NT2/D1 (cell line): ENCODE measurements at regions not wholly inside any gene's neighbourhood (a gene's known extent, or its start where the extent isn't known, plus 50 kb on each side); places are given as distances from the start of the nearest gene placed in this dataset.

Experiments used
- DNase-seq: peaks from one replicate; pipeline ENCODE4 v3.0.0-alpha.2; 2011; ENCODE audit warnings: low read depth, low spot score
- H3K27me3 ChIP-seq: 2 replicates; pipeline ENCODE4 v1.6.0; 2011; ENCODE audit warnings: mild to moderate bottlenecking; ENCODE audit not compliant: insufficient read length, insufficient read depth
- H3K36me3 ChIP-seq: 2 replicates; pipeline ENCODE4 v1.6.1; 2011; ENCODE audit warnings: mild to moderate bottlenecking, low read length, mixed read lengths; ENCODE audit not compliant: insufficient read depth, insufficient read length
- H3K4me1 ChIP-seq: 2 replicates; pipeline ENCODE4 v1.5.1; 2011; ENCODE audit not compliant: insufficient read depth, insufficient read length
- H3K4me3 ChIP-seq: 2 replicates; pipeline ENCODE4 v1.5.1; 2011; ENCODE audit warnings: low read depth; ENCODE audit not compliant: insufficient read length
- H3K9ac ChIP-seq: 2 replicates; pipeline ENCODE4 v1.6.0; 2011; ENCODE audit warnings: low read depth; ENCODE audit not compliant: insufficient read length
- H3K9me3 ChIP-seq: 2 replicates; pipeline ENCODE4 v1.5.1; 2011; ENCODE audit warnings: mild to moderate bottlenecking, low read length; ENCODE audit not compliant: insufficient read depth
- SUZ12 ChIP-seq: IDR thresholded peaks from 2 replicates; pipeline ENCODE4 v1.6.1; 2011; ENCODE audit not compliant: insufficient read length, insufficient read depth; ENCODE audit errors: extremely low read depth
- YY1 ChIP-seq: IDR thresholded peaks from 2 replicates; pipeline ENCODE4 v1.6.1; 2011; ENCODE audit not compliant: insufficient read length, insufficient read depth
- ZNF274 ChIP-seq: IDR thresholded peaks from 2 replicates; pipeline ENCODE4 v1.6.1; 2011; ENCODE audit warnings: mild to moderate bottlenecking, low read depth, low read length

DNA sequence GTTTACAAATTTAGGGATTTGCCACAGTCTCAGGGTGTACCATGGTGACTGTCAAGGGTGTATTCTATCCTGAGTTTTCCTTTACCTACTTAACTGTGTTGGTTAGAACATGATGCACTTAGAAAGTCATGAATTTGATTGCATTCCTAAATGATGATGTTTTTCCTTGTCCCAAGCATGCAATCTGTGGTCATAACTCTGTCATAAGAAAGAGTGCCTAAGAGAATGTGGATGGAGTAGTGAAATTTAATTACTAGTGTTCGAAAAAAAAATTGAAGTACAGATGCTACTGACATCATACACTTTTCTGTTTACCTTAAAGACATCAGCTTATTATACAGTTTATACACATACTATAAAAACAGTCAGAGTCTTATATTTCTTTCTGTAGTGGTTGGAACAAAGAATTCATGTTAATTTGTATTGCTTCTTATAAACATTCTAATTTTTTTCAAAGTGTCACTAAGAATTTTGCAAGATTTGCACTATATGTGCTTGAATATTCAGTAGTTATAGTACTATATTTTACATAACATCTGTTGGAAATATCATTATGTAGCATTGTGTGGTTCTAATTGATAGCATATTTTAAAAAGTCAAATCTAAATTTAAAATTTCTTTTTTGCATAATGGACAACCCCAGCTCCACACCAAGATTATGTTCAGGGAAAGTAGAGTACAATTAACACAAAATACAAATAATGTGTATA, 231.3 kb upstream of the KCNMB2 start:
- H3K9ac ChIP-seq: no peak overlapping the region
- no peak overlapping the region for H3K4me3 ChIP-seq
- no peak for DNase-seq
- no peaks in the 10 kb centered on the region for H3K9me3 ChIP-seq
- no peaks in the 10 kb centered on the region for H3K27me3 ChIP-seq
- H3K4me1 ChIP-seq: no peaks in the 10 kb centered on the region
- TF ChIP-seq YY1 (no peak), ZNF274 (no peak), SUZ12 (no peak)
- no peaks in the 10 kb centered on the region for H3K36me3 ChIP-seq

DNA sequence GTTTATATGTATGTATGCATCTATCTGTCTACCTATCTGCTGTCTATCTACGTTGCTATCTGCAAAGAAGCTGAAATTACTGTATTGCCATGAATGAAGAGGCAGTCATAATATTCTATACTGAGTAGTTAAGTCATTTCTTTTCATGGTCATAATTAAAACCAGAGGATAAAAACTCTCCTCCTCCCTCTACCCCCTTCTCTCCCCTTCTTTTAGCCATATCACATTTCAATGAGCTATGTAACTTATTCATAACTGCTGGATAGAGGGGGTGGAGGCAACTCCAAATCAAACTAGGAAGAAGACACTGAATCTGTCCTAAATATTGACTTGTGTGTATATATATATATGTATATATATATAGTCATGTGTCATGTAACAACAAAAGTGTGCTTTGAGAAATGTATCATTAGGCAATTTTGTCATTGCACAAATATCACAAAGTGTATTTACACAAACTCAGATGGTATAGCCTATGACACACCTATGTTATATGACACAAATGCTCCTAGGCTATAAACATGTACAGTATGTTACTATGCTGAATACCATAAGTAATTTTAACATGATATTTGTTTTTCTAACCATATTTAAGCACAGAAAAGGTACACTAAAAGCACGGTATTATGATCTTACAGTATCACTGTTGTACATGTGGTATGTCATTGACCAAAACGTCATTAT, 229.7 kb upstream of the KCNMB2 start:
- H3K4me1 ChIP-seq: no peaks in the 10 kb centered on the region
- no peaks in the 10 kb centered on the region for H3K36me3 ChIP-seq
- H3K27me3 ChIP-seq: no peaks in the 10 kb centered on the region
- DNase-seq: no peak
- no peak for TF ChIP-seq ZNF274
- TF ChIP-seq SUZ12: no peak
- no peak overlapping the region for H3K4me3 ChIP-seq
- no peaks in the 10 kb centered on the region for H3K9me3 ChIP-seq
- H3K9ac ChIP-seq: no peak overlapping the region

GRCh38 chr3:178308771-178309170, 227.5 kb upstream of the KCNMB2 start:
- no peak overlapping the region for H3K4me3 ChIP-seq
- TF ChIP-seq ZNF274 (no peak), SUZ12 (no peak), YY1 (no peak)
- H3K4me1 ChIP-seq: no peaks in the 10 kb centered on the region
- DNase-seq: no peak
- H3K27me3 ChIP-seq: no peaks in the 10 kb centered on the region
- no peaks in the 10 kb centered on the region for H3K9me3 ChIP-seq
- no peak overlapping the region for H3K9ac ChIP-seq
- no peaks in the 10 kb centered on the region for H3K36me3 ChIP-seq

DNA sequence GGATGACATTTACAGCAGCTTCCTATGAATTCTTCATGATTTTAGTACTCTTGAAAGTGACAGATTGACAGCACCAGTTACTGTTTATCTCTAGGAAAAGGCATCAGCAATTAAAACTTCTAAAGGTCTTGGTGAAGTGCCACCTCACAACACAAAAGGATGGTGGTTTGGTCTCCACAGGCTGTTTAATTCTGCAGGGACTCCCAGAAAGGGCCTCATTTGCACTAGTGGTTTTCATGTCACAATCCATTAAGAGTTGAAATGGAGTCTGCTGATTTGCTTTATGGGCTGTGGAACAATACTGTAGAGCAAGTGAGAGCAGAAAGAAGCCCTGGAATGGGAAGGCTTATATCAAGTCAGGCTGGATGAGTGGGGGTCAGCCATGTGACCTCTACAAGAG, 225.3 kb upstream of the KCNMB2 start:
- no peak for DNase-seq
- Histone ChIP-seq H3K9ac (no peak overlapping the region), H3K9me3 (no peaks in the 10 kb centered on the region), H3K36me3 (no peaks in the 10 kb centered on the region), H3K4me1 (no peaks in the 10 kb centered on the region), H3K27me3 (no peaks in the 10 kb centered on the region), H3K4me3 (no peak overlapping the region)
- TF ChIP-seq ZNF274 (no peak), SUZ12 (no peak), YY1 (no peak)

- no peaks in the 10 kb centered on the region for H3K27me3 ChIP-seq
- no peak for TF ChIP-seq ZNF274
- TF ChIP-seq YY1: no peak
- TF ChIP-seq SUZ12: no peak
- no peak for DNase-seq
- no peaks in the 10 kb centered on the region for H3K36me3 ChIP-seq
- no peaks in the 10 kb centered on the region for H3K9me3 ChIP-seq
- H3K4me1 ChIP-seq: no peaks in the 10 kb centered on the region
- no peak overlapping the region for H3K4me3 ChIP-seq
- H3K9ac ChIP-seq: no peak overlapping the region
These were observed 222.5 kb upstream of the KCNMB2 start for GRCh38 chr3:178313716-178314115.

GRCh38 chr3:178318340-178318739, 217.9 kb upstream of the KCNMB2 start:
- Histone ChIP-seq H3K27me3 (no peaks in the 10 kb centered on the region), H3K4me3 (no peak overlapping the region), H3K9me3 (no peaks in the 10 kb centered on the region), H3K9ac (no peak overlapping the region), H3K4me1 (no peaks in the 10 kb centered on the region), H3K36me3 (no peaks in the 10 kb centered on the region)
- no peak for DNase-seq
- no peak for TF ChIP-seq ZNF274
- TF ChIP-seq SUZ12: no peak
- no peak for TF ChIP-seq YY1

DNA sequence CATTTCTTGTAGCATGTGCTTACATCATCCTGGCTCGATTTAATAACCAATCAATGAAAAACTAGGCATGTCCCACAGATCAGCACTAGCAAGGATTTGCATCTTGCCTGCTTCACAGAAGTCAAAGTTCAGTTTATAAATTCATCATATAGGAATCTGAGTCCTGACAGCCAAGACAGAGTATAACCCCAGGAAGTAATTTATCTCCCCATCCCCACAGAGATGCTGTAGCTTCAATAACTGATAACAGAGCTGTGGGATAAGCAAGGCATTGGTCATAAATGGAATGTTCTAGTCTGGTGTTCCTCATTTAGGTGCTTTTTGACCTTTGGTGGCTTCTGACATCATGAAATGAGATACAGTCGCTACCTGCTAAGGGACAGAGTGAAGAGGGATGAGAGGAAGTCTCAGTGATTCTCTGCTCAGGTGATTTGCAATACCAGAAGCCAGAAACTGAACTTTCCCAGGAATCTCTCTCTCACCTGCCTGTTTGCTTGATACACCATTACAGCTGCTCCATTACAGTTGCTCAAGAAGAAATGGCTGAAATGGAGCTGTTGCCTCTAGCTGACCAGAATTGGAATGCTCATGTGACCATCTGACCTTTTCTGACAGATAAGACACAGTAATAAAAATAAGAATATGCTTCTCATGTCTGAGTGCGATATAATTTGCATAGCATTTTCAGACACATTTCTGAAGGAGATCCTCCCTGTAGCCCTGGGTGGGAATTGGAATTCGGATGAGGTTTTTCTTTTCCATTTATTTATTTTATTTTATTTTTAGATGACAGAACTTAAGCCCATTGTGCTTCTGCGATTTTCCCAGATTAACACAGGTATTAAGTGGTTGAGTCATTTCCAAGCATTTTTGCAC, 217.1 kb upstream of the KCNMB2 start:
- Histone ChIP-seq H3K27me3 (no peaks in the 10 kb centered on the region), H3K4me3 (no peak overlapping the region), H3K9ac (no peak overlapping the region), H3K36me3 (no peaks in the 10 kb centered on the region), H3K9me3 (no peaks in the 10 kb centered on the region), H3K4me1 (no peaks in the 10 kb centered on the region)
- TF ChIP-seq YY1: no peak
- TF ChIP-seq SUZ12: no peak
- no peak for TF ChIP-seq ZNF274
- DNase-seq: no peak
